Bronchial epithelial cell (primary cell): ENCODE measurements at regions not wholly inside any gene's neighbourhood (a gene's known extent, or its start where the extent isn't known, plus 50 kb on each side); places are given as distances from the start of the nearest gene placed in this dataset.

Source experiments
- DNase-seq: peaks from one replicate; pipeline ENCODE4 v3.0.0-alpha.2; 2010; ENCODE audit warnings: low read depth
- FAIRE-seq: peaks from 2 replicates; lab custom pipeline; 2011; peaks lifted over from hg19 to GRCh38; lab: Jason Lieb, UNC
- H3K27me3 ChIP-seq: 2 replicates; pipeline ENCODE4 v1.5.1; 2011; ENCODE audit warnings: low read length; ENCODE audit not compliant: control insufficient read depth, insufficient read depth
- H3K36me3 ChIP-seq: 2 replicates; pipeline ENCODE4 v1.5.1; 2011; ENCODE audit warnings: low read length; ENCODE audit not compliant: control insufficient read depth, insufficient read depth
- H3K4me3 ChIP-seq: 2 replicates; pipeline ENCODE4 v1.5.1; 2011; ENCODE audit warnings: mild to moderate bottlenecking, low read depth, low read length, control low read depth
- TF ChIP-seq, protein P1 (sequence below): IDR thresholded peaks from 2 replicates; pipeline ENCODE4 v1.5.1; 2011; ENCODE audit warnings: mild to moderate bottlenecking, moderate library complexity, low read length, control low read depth, inconsistent platforms; ENCODE audit not compliant: insufficient read depth, severe bottlenecking

DNA sequence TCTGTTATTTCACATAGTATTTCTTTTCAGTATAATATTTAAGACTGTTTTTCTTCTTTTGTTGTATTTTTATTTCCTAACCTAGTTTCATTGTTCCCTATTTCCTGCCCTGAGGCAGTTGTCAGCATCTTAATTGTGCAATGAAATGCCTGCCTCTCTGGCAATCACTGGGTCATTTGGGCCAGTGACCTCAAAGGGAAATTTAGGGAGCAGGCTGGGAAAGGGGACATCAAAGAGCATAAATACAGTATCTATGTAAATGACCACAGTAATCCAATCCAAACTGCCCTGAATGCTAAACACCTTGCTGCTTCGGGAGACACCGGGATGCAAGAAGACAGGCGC is 147.8 kb downstream of the TLR5 start:
- TF ChIP-seq, protein P1, sequence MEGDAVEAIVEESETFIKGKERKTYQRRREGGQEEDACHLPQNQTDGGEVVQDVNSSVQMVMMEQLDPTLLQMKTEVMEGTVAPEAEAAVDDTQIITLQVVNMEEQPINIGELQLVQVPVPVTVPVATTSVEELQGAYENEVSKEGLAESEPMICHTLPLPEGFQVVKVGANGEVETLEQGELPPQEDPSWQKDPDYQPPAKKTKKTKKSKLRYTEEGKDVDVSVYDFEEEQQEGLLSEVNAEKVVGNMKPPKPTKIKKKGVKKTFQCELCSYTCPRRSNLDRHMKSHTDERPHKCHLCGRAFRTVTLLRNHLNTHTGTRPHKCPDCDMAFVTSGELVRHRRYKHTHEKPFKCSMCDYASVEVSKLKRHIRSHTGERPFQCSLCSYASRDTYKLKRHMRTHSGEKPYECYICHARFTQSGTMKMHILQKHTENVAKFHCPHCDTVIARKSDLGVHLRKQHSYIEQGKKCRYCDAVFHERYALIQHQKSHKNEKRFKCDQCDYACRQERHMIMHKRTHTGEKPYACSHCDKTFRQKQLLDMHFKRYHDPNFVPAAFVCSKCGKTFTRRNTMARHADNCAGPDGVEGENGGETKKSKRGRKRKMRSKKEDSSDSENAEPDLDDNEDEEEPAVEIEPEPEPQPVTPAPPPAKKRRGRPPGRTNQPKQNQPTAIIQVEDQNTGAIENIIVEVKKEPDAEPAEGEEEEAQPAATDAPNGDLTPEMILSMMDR, result no peak
- no peaks in the 10 kb centered on the region for H3K36me3 ChIP-seq
- H3K27me3 ChIP-seq, result no peaks in the 10 kb centered on the region
- DNase-seq (peak; percentile 48), FAIRE-seq (no peak)
- no peak overlapping the region for H3K4me3 ChIP-seq

DNA sequence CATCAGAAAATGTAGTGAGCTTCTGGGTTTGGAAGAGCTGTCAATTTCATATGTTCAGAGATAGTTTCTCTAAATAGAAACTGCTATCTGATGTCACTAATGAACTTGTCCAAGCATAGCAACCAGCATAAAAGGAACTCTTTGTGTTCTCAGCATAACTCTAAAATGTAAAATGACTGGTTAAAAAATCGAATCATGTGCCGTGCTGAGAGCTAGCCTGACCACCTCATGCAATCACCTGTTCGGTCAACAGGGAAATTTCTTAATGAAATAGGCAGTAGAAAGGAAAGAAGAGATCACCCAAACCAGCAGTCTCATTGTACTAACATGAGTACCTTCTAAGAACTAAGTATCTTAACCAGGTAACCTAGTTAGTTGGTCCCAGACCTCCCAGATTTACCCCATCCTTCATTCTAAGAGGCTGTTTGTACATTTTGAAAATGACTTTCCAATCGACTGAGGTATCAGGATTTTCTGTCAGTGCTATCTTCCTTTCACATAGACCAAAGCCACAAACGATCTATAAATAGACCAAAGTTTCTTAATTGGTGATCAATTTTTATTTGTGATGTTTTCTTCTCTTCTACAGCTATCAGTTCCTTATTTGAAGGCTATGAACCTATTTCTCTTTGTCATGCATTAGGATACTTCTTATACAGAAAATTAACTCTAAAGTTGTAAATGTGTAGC is 147.3 kb downstream of the TLR5 start:
- TF ChIP-seq, protein P1, result no peak
- no peak for DNase-seq
- FAIRE-seq, result no peak

DNA sequence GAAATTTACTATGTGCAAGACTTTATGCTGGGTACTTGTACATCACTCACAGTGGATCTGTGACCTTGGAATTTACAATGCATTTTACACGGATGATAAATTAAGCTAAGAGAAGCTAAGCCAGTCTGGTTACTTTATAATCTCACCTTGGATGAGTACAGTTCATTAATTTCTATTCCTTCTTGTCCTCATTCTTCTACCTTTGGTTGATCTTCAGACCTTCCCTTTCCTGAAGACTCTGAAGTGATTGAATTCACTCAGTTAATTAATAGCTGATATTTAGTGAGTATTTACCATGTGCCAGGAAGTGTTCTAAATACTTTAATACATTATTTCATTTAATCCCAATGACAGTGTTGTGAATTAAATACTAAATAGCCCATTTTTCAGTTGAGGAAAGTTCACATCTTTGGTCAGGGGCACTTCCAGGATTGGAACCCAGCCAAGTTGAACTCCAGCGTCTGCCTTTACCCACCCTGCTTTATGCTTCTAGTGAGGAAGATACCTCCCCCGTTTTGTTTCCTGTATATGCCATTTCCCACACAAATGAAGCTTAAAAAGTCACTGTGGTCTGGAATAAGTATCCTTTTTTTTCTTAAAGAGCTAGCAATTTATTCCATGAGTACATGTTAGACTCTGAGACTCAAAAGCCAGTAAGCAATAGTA is 146.6 kb downstream of the TLR5 start:
- no peak for DNase-seq
- Histone ChIP-seq H3K36me3 (no peaks in the 10 kb centered on the region), H3K4me3 (no peak overlapping the region), H3K27me3 (no peaks in the 10 kb centered on the region)
- FAIRE-seq, result no peak
- TF ChIP-seq, protein P1, result no peak

More for the DNA sequence above, 147.3 kb downstream of the TLR5 start:
- no peaks in the 10 kb centered on the region for H3K27me3 ChIP-seq
- H3K36me3 ChIP-seq, result no peaks in the 10 kb centered on the region
- H3K4me3 ChIP-seq, result no peak overlapping the region

DNA sequence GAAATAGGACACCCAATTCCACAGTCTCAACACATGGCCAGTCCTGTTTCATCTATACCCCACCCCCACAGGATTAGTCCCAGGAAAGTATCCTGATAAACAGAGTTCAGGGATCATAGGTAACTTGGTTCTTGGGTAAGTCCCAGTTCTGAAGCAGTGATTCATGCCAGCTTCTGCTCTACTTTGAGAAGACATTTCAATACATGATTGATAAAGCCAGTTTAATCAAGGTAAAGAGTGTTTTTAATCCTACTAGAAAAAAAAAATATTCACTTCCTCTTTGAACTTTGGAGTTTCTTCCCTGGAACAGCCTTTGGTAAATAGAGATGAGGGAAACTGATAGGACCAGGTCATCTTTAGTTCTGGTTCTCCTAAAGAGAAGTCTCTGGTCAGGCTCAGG is 142.4 kb downstream of the TLR5 start:
- FAIRE-seq, result no peak
- Histone ChIP-seq H3K36me3 (no peaks in the 10 kb centered on the region), H3K4me3 (no peak overlapping the region), H3K27me3 (no peaks in the 10 kb centered on the region)
- no peak for DNase-seq
- TF ChIP-seq, protein P1, result no peak

DNA sequence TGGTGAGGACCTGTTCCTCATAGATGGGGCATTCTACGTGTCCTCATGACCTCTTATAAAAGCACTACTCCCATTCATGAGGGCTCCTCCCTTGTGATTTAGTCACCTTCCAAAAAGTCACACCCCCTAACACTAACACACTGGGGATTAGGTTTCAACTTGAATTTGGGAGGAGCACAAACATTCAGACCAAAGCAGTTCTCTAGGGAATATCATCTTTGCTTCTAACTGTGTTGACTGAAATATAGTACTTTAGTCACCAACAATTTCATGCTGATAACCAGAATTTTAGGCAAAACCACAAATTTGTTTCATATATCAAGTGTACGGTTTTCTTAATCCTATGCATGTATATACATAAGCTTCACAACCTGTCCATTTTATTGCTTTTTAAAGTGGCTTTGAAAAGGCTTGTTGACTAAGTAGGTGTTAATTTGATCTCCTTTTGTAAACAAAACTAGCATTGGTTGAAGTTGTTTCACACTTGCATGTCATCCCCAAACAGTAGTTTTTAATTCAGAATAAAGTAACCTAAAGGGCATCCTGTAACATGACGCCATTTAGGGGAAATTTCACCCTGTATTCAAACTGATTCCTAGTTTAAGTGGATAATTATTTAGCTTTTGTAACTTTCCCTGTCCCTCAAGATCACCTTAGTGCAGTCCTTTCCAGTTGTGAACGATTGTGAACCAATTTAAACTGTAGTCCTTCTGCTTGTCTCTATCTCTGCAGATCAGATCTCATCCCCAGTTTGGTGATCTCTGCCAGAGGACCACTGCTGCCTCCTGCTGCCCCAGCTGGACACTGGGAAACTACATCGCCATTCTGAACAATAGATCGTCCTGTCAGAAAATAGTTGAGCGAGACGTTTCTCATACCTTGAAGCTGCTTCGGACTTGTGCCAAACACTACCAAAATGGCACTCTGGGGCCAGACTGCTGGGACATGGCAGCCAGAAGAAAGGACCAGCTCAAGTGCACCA is 141.1 kb downstream of the TLR5 start:
- no peaks in the 10 kb centered on the region for H3K36me3 ChIP-seq

More for the DNA sequence above, 141.1 kb downstream of the TLR5 start:
- Histone ChIP-seq H3K4me3 (no peak overlapping the region), H3K27me3 (no peaks in the 10 kb centered on the region)
- peak; percentile 77 for DNase-seq
- FAIRE-seq, result no peak
- TF ChIP-seq, protein P1, result no peak
